ENCODE measurements at regions not wholly inside any gene's neighbourhood (a gene's known extent, or its start where the extent isn't known, plus 50 kb on each side); places are given as distances from the start of the nearest gene placed in this dataset.
A peak's percentile ranks its signal among the peaks of the same experiment; 100 is the strongest.

DNA sequence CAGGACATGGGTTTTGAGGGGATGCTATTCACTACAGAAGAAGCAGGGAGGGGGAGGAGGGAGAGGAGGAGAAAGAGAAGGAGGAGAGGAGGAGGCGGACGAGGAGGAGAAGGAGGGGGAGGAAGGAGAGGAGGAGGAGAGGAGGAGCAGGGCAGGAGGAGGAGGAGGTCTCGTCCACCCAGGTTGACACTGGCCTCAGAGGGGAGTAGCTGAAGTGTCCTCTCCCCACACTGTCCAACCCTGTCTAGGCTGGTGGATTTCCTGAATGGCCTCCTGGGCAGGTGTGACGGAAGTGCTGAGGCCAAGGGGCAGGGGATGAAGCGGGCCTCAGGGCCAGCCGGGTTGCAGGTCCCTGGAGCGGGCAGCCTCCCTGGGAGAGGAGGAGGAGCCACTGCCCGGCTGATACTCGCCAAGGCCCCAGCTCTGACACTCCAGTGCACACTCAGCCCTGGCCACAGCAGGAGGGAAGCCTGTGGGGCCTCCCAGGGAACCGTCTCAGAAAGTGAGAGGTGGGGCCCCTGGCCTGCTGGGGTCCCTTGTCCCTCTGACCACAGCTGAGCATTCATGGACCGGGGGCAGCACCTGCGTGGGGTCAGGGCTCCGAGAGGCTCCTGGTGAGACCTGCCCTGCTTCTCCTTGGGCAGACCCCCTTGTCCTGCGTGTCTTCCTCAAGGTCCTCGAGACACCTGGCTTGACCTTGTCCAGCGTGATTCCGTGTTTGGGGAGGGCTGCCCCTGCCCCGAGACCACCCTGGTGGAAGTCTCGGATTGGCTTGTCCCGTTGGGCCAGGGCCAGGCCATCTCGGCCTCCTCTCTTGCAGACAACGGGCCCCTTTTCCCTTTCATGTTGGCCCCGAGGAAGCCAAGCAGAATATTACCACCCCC lies 200.6 kb upstream of the CIBAR2 start:
- whole genome bisulfite sequencing (ENCODE audit: low lambda C conversion rate), result 12% methylated on average over 11 of the region's 23 CpGs
- peaks cover 16 to 21% of the 10 kb centered on the region in 2 experiments; a peak in 2 of 5 replicates for H3K27me3 ChIP-seq (ENCODE audit: control insufficient read depth in 1 of 2, insufficient read depth in 2 of 2, low read length in 2 of 2)
- H3K9ac ChIP-seq (ENCODE audit: insufficient read depth, low read depth, low read length), result peak overlapping the region; percentile 33; the same call in 1 of the 2 replicates
- no peaks in the 10 kb centered on the region for H3K36me3 ChIP-seq (replicated peaks in 1 of 2; ENCODE audit: control insufficient read depth in 1 of 2, insufficient read depth in 2 of 2, low read length in 2 of 2)
- peak overlapping the region; percentile 85 for H3K4me2 ChIP-seq (ENCODE audit: low read depth, low read length)
- H3K9me3 ChIP-seq (ENCODE audit: low read length), result no peaks in the 10 kb centered on the region
- H2AFZ ChIP-seq (ENCODE audit: low read length), result no peak overlapping the region
- BruUV-seq (replicated peaks), result no TSS peak
- no peak overlapping the region for H3K27ac ChIP-seq (ENCODE audit: extremely low read length, insufficient read depth, low read length)
- intact Hi-C loops (cut with micrococcal nuclease; ENCODE audit: unreplicated experiment), result no loop called here
- in situ Hi-C loops (cut with HindIII; ENCODE audit: extremely low pct_ligation_motif_present, low pct_unique_long_range_greater_than_20kb), result no loop called here
- ChIA-PET POLR2A (interaction anchor here (0.7 to 1.0 kb wide), 2 partner anchors 9 to 24 kb away, joined by 3 to 4 read pairs; no protein-coding TSS in a partner anchor), CTCF (ENCODE audit: low intra/inter-chr PET ratio, low total read pairs) (no interaction called here)
- no peaks in the 10 kb centered on the region for H3K79me2 ChIP-seq (ENCODE audit: insufficient read depth, low read length)
- peaks cover 23% of the 10 kb centered on the region; the same call in 1 of the 2 replicates for H4K20me1 ChIP-seq (ENCODE audit: insufficient read depth, low read length)
- peak overlapping the region; percentile 8 to 56 (median 24); a peak in 4 of 6 replicates for H3K4me3 ChIP-seq (replicated peaks in 1 of 3; ENCODE audit: insufficient read depth in 1 of 3, low read depth in 2 of 3, low read length in 3 of 3)
- ATAC-seq (peak; percentile 75), DNase-seq (ENCODE audit: low spot score) (no peak), FAIRE-seq (no peak)
- peaks cover 63% of the 10 kb centered on the region for H3K4me1 ChIP-seq (ENCODE audit: insufficient read depth, low read length)
- peak; percentile 10; the same call in 1 of the 2 replicates for TF ChIP-seq FOXP4 (CRISPR knock-in tag; IDR thresholded peaks at IDR 0.05)
- TF ChIP-seq CBX2 (IDR thresholded peaks at IDR 0.05; ENCODE audit: low read depth, low read length), result no peak
- 0 out of 2 replicates have a peak, but pooled peaks have one; percentile 38 for TF ChIP-seq CBX2 (CRISPR knock-in tag; IDR thresholded peaks at IDR 0.05; ENCODE audit: low read depth)
- TF ChIP-seq ARID5B (CRISPR knock-in tag; IDR thresholded peaks at IDR 0.05), result peak; percentile 28; the same call in 1 of the 2 replicates
- TF ChIP-seq MLX (CRISPR knock-in tag; IDR thresholded peaks at IDR 0.05), result no peak
- no peak for TF ChIP-seq ZNF280B (CRISPR knock-in tag; IDR thresholded peaks at IDR 0.05; ENCODE audit: borderline replicate concordance)
- TF ChIP-seq, protein P1, sequence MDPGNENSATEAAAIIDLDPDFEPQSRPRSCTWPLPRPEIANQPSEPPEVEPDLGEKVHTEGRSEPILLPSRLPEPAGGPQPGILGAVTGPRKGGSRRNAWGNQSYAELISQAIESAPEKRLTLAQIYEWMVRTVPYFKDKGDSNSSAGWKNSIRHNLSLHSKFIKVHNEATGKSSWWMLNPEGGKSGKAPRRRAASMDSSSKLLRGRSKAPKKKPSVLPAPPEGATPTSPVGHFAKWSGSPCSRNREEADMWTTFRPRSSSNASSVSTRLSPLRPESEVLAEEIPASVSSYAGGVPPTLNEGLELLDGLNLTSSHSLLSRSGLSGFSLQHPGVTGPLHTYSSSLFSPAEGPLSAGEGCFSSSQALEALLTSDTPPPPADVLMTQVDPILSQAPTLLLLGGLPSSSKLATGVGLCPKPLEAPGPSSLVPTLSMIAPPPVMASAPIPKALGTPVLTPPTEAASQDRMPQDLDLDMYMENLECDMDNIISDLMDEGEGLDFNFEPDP (CRISPR knock-in tag; conservative IDR thresholded peaks at IDR 0.05), result no peak
- TF ChIP-seq, protein P2, sequence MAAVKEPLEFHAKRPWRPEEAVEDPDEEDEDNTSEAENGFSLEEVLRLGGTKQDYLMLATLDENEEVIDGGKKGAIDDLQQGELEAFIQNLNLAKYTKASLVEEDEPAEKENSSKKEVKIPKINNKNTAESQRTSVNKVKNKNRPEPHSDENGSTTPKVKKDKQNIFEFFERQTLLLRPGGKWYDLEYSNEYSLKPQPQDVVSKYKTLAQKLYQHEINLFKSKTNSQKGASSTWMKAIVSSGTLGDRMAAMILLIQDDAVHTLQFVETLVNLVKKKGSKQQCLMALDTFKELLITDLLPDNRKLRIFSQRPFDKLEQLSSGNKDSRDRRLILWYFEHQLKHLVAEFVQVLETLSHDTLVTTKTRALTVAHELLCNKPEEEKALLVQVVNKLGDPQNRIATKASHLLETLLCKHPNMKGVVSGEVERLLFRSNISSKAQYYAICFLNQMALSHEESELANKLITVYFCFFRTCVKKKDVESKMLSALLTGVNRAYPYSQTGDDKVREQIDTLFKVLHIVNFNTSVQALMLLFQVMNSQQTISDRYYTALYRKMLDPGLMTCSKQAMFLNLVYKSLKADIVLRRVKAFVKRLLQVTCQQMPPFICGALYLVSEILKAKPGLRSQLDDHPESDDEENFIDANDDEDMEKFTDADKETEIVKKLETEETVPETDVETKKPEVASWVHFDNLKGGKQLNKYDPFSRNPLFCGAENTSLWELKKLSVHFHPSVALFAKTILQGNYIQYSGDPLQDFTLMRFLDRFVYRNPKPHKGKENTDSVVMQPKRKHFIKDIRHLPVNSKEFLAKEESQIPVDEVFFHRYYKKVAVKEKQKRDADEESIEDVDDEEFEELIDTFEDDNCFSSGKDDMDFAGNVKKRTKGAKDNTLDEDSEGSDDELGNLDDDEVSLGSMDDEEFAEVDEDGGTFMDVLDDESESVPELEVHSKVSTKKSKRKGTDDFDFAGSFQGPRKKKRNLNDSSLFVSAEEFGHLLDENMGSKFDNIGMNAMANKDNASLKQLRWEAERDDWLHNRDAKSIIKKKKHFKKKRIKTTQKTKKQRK (IDR thresholded peaks at IDR 0.05; ENCODE audit: low read length), result no peak
